IPS-20b (cell line): ENCODE measurements at regions not wholly inside any gene's neighbourhood (a gene's known extent, or its start where the extent isn't known, plus 50 kb on each side); places are given as distances from the start of the nearest gene placed in this dataset.

ENCODE experiments used
- H3K27ac ChIP-seq: one replicate; pipeline ENCODE4 v1.5.1; 2013; ENCODE audit warnings: low read length
- H3K27me3 ChIP-seq: 2 replicates; pipeline ENCODE4 v1.6.1; 2013; ENCODE audit warnings: mild to moderate bottlenecking, low read length, inconsistent platforms; ENCODE audit not compliant: insufficient read depth
- H3K36me3 ChIP-seq: 2 replicates; pipeline ENCODE4 v1.6.1; 2013; ENCODE audit warnings: low read depth, mild to moderate bottlenecking, inconsistent platforms, low read length, moderate library complexity; ENCODE audit not compliant: insufficient read depth
- H3K4me1 ChIP-seq: 2 replicates; pipeline ENCODE4 v1.6.1; 2013; ENCODE audit warnings: mild to moderate bottlenecking, control low read depth, inconsistent platforms, low read length, moderate library complexity; ENCODE audit not compliant: insufficient read depth
- H3K4me3 ChIP-seq: 2 replicates; pipeline ENCODE4 v1.5.1; 2013; ENCODE audit warnings: mild to moderate bottlenecking, low read length, inconsistent platforms
- H3K9ac ChIP-seq: 2 replicates; pipeline ENCODE4 v1.6.1; 2013; ENCODE audit warnings: low read depth, mild to moderate bottlenecking, inconsistent platforms, low read length, moderate library complexity
- H3K9me3 ChIP-seq: 2 replicates; pipeline ENCODE4 v1.6.1; 2013; ENCODE audit warnings: mild to moderate bottlenecking, low read depth, low read length, inconsistent platforms; ENCODE audit not compliant: insufficient read depth

DNA sequence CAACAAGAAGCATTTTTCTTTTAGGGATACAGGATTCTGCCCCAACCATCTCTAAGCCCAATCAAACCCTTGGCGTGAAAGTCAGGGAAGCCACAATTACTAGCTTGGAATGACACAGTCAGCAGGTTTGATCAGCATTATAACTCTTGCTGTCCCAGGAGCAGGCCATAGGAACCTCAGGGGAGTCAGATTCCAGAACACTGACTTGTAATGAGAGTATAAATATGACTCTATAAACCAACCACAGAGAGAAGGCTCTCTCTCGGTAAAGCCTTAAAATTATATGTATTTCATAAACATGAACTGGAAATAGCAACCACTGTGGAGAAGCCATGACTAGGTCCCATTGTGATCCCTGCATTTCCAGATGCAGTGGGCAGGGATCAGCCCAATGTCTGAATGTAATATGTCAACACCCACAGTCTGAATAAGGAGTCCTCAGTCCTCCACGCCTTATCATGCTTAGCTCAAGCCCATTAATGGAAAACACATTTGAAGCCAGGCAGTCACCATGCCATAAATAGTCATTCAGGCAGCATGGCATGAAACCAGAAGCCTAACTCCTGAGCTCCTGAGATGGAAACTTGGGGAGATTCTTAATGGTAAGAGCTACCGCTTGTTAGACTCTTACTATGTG, 99.1 kb upstream of the MTNR1B start:
- Histone ChIP-seq H3K36me3 (no peaks in the 10 kb centered on the region), H3K9me3 (no peaks in the 10 kb centered on the region), H3K4me3 (no peak overlapping the region), H3K27ac (no peak overlapping the region), H3K4me1 (no peaks in the 10 kb centered on the region), H3K9ac (no peak overlapping the region), H3K27me3 (no peaks in the 10 kb centered on the region)

DNA sequence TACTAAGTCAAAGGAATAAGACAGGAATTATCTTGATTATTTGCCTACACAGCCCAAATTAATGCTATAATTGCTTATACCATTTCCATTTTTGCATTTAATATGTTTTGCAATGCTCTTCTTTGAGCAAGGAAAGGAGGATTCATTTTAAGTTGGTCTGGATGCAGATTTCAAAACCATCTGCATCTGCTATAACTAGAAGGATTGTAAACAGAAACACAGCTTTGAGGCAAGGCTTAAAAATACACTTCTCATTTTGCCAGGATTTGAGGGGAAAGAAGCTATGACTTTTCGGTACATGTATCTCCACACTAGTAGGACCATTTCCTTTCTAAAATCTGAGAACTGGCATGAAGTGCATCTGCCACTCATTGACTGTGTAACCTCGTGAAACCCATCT, 95.9 kb upstream of the MTNR1B start:
- H3K4me3 ChIP-seq: no peak overlapping the region
- no peaks in the 10 kb centered on the region for H3K9me3 ChIP-seq
- H3K4me1 ChIP-seq: no peaks in the 10 kb centered on the region
- no peaks in the 10 kb centered on the region for H3K27me3 ChIP-seq
- H3K9ac ChIP-seq: no peak overlapping the region
- no peak overlapping the region for H3K27ac ChIP-seq
- H3K36me3 ChIP-seq: no peaks in the 10 kb centered on the region

DNA sequence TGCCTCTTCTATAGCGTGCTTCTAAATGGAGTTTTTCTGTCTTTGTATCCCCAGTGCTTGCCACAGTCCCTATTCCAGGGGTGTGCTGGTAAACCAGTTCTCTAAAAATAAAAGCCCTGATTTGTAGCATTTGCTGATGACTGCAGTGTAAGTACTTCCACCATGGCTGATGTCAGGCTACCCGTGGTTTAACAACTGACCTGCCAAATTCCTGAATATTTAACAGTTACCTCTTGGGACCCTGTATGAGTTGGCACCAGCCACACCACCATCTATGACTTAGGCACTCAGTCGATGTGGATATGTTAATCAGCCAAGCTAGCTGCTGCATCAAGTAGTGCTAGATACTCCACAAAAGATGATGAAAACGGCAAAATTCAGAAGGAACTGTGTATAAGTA, 94.0 kb upstream of the MTNR1B start:
- no peak overlapping the region for H3K27ac ChIP-seq
- H3K9me3 ChIP-seq: no peaks in the 10 kb centered on the region
- no peak overlapping the region for H3K4me3 ChIP-seq
- no peak overlapping the region for H3K9ac ChIP-seq
- H3K36me3 ChIP-seq: no peaks in the 10 kb centered on the region
- H3K4me1 ChIP-seq: peaks cover 2% of the 10 kb centered on the region; the same call in 1 of the 2 replicates
- no peaks in the 10 kb centered on the region for H3K27me3 ChIP-seq

DNA sequence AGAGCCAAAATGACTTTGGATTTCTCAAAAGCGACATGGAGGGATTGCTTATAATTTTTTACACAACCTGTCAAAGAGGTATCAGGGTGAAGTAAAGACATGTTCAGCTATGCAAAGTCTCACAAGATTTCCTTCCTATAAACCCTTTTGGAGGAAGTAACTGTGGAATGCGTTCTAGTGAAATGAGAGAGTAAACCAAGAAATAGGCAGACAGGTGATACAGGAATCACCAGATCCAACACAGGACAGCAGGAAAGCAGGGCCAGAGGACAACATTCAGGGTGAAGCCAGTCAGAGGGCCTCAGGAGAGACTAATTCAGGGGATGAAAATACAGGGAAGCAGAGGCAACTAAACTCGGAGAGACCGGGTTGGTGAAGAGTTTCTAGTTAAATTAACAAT, 90.4 kb upstream of the MTNR1B start:
- H3K4me1 ChIP-seq: peaks cover 6% of the 10 kb centered on the region; the same call in 1 of the 2 replicates
- no peak overlapping the region for H3K9ac ChIP-seq
- no peaks in the 10 kb centered on the region for H3K36me3 ChIP-seq
- no peak overlapping the region for H3K4me3 ChIP-seq
- no peaks in the 10 kb centered on the region for H3K9me3 ChIP-seq
- no peaks in the 10 kb centered on the region for H3K27me3 ChIP-seq
- H3K27ac ChIP-seq: no peak overlapping the region

DNA sequence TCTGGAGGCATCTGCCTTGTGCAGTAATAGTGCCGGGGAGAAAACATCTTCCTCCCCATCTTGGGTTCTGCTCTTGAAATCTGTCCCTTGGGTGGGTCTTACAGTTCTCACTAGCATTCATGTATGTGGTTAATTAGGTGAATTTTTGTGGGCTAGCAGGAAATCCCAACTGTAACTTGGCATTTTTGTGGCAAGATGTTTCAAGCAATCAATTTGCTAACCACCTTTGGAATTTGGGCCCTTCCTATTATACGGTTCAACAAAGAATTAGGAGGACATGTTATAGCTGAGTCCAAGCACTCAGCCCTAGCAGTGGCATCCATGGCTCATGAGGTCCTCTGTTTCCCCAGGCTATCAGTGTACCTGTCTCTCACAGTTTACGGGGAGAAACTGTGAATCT, 89.1 kb upstream of the MTNR1B start:
- H3K27ac ChIP-seq: no peak overlapping the region
- no peaks in the 10 kb centered on the region for H3K36me3 ChIP-seq
- H3K9me3 ChIP-seq: no peaks in the 10 kb centered on the region
- H3K27me3 ChIP-seq: no peaks in the 10 kb centered on the region
- peaks cover 6% of the 10 kb centered on the region; the same call in 1 of the 2 replicates for H3K4me1 ChIP-seq
- no peak overlapping the region for H3K9ac ChIP-seq
- H3K4me3 ChIP-seq: no peak overlapping the region

DNA sequence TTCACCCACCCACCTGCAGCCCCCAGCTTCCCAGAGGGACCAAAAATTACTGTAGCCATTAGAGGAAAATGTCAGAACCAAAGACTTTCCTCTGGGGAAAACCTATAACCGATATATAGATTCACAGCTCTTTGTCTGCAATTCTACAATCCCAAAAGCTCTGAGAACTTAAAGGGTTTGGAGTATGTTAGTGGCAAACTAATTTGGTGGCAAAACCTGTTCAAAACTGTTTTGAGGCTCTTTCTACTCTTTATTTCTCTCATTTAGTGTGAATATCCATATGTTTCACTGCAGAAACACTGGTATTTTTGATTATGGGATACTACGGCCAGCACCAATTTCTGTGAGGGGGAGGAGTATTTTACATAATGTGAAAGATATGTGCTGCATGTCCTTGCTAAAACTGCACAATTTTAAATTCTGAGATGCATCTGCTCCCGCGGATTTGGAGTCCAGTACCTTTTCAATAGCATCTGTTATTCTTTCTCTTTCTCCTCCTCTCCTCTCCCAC, 87.5 kb upstream of the MTNR1B start:
- no peak overlapping the region for H3K27ac ChIP-seq
- H3K36me3 ChIP-seq: no peaks in the 10 kb centered on the region
- no peaks in the 10 kb centered on the region for H3K27me3 ChIP-seq
- no peak overlapping the region for H3K9ac ChIP-seq
- H3K4me1 ChIP-seq: peaks cover 6% of the 10 kb centered on the region; the same call in 1 of the 2 replicates
- H3K4me3 ChIP-seq: no peak overlapping the region
- H3K9me3 ChIP-seq: no peaks in the 10 kb centered on the region

DNA sequence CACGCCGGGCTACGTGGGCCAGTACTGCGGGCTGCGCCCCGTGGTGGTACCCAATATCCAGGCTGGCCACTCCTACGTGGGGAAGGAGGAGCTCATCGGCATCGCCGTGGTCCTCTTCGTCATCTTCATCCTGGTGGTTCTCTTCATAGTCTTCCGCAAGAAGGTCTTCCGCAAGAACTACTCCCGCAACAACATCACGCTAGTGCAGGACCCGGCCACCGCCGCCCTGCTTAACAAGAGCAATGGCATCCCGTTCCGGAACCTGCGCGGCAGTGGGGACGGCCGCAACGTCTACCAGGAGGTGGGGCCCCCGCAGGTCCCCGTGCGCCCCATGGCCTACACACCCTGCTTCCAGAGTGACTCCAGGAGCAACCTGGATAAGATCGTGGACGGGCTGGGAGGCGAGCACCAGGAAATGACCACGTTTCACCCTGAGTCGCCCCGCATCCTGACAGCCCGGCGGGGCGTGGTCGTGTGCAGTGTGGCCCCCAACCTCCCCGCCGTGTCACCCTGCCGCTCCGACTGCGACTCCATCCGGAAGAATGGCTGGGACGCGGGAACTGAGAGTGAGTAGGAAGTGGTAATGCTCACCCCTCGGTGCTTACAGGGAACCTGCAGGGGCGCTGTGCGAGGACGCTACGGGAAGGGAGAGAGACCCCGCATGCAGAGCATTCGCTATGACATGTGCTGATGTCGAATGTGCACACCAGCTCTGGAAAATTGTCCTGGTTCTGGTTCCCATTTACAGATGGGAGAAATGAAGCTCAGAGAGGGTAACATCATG, 86.4 kb upstream of the MTNR1B start:
- no peak overlapping the region for H3K4me3 ChIP-seq

DNA sequence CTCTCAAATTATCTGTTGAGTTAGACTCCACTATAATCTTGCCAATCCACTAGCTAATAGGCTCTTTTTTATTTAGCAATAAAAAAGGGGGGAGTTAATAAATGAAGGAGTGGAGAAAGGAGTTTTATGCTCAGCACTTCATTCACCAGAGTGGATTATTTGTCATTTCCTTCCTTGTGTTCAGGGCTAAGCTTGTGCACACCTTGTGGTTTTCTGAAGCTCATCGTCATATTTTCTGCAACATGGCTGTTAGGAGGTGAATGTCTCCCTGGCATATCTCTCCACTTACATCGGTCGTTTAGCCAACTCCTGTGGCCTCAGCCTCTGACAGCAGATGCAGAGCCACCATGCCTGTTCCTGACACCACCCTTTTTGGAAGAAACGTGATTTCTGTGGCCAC, 83.9 kb upstream of the MTNR1B start:
- no peak overlapping the region for H3K4me3 ChIP-seq
- no peak overlapping the region for H3K27ac ChIP-seq
- H3K9me3 ChIP-seq: no peaks in the 10 kb centered on the region
- no peak overlapping the region for H3K9ac ChIP-seq
- no peaks in the 10 kb centered on the region for H3K27me3 ChIP-seq
- peaks cover 3% of the 10 kb centered on the region; the same call in 1 of the 2 replicates for H3K4me1 ChIP-seq
- H3K36me3 ChIP-seq: no peaks in the 10 kb centered on the region

More for the DNA sequence above, 86.4 kb upstream of the MTNR1B start:
- no peak overlapping the region for H3K27ac ChIP-seq
- no peaks in the 10 kb centered on the region for H3K27me3 ChIP-seq
- H3K36me3 ChIP-seq: no peaks in the 10 kb centered on the region
- peaks cover 6% of the 10 kb centered on the region; the same call in 1 of the 2 replicates for H3K4me1 ChIP-seq
- H3K9me3 ChIP-seq: no peaks in the 10 kb centered on the region
- H3K9ac ChIP-seq: no peak overlapping the region

DNA sequence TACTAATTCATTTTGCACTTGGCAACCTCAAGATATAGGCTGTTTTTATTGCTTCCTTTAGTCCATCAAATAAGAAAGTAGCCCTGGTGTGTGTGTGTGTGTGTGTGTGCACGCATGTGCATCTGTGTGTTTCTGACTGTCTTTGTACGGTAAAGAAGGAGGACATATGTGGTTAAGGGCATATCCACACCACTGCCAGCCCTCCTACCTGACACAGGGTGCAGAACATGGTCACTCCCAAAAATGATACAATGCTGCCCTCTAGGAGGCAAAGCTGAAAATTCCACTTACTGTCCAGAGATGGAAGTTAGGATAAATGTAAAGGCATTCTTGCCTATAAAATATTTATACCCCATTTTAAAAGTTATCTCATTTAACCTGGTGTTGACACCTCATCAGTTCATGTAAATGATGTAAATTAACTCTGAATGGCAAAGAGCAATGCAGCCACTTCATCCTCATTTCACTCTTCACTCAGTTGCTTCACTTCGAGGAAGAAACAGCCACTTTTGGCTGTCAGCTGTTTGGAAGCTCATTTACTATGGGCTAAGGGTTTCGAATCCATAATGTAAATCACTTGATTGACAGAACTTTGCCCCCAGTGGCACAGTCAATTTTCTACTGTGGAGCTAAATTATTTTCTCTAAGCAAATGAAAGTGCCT, 83.1 kb upstream of the MTNR1B start:
- H3K4me1 ChIP-seq: no peaks in the 10 kb centered on the region
- H3K9me3 ChIP-seq: no peaks in the 10 kb centered on the region
- H3K4me3 ChIP-seq: no peak overlapping the region
- no peak overlapping the region for H3K27ac ChIP-seq
- no peak overlapping the region for H3K9ac ChIP-seq
- no peaks in the 10 kb centered on the region for H3K27me3 ChIP-seq
- H3K36me3 ChIP-seq: no peaks in the 10 kb centered on the region

DNA sequence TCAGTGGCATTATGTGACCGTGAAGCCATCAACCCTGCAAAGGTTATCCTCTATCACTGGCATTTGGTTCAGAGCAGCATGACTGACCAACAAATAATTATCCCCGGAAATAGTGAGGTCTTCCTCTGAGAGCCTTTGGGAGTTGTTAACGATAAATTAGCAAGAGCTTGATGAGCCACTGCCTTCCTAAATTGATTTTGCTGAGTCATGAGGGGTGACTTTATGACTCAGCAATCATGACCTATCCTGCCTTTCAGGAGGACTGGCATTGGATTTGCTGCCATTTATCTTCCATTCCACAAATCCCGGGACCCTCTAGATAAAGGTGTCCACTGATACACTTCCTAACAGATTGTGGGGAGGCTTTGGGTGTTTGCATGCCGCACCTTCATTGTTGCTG, 80.8 kb upstream of the MTNR1B start:
- Histone ChIP-seq H3K9me3 (no peaks in the 10 kb centered on the region), H3K9ac (no peak overlapping the region), H3K27ac (no peak overlapping the region), H3K4me1 (no peaks in the 10 kb centered on the region), H3K36me3 (no peaks in the 10 kb centered on the region), H3K4me3 (no peak overlapping the region), H3K27me3 (no peaks in the 10 kb centered on the region)

DNA sequence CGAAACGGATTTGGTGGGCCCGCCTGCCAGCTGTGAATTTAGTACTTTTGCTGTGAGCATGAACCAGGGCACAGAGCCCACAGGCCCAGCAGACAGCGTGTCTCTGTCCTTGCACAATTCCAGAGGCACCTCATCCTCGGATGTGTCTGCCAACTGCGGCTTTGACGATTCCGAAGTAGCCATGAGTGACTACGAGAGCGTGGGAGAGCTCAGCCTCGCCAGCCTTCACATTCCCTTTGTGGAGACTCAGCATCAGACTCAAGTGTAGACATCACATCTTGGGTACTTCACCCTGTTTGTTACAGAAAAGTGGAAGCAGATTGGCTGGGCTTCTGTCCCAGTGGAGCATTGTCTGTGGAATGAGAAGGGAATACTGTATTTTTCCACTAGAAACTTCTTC, 78.6 kb upstream of the MTNR1B start:
- Histone ChIP-seq H3K9me3 (no peaks in the 10 kb centered on the region), H3K9ac (no peak overlapping the region), H3K4me3 (no peak overlapping the region), H3K27ac (no peak overlapping the region), H3K4me1 (no peaks in the 10 kb centered on the region), H3K36me3 (no peaks in the 10 kb centered on the region), H3K27me3 (no peaks in the 10 kb centered on the region)
